NCI-H128 (cell line): ENCODE measurements at regions not wholly inside any gene's neighbourhood (a gene's known extent, or its start where the extent isn't known, plus 50 kb on each side); places are given as distances from the start of the nearest gene placed in this dataset.

Experiments used
- DNase-seq: peaks from one replicate; lab custom pipeline; 2025; ENCODE audit not compliant: unreplicated experiment; lab: John Stamatoyannopoulos, UW

GRCh38 chr20:7240490-7240889 lies 473.0 kb downstream of the BMP2 start:
- no peak for DNase-seq

GRCh38 chr20:7248281-7249201 lies 481.1 kb downstream of the BMP2 start:
- DNase-seq, result no peak

GRCh38 chr20:7250337-7250736 lies 482.9 kb downstream of the BMP2 start:
- no peak for DNase-seq

GRCh38 chr20:7257099-7257498 lies 489.6 kb downstream of the BMP2 start:
- no peak for DNase-seq

- DNase-seq, result no peak
Measured at GRCh38 chr20:7257692-7258466, 490.4 kb downstream of the BMP2 start.

- DNase-seq, result no peak
Measured at GRCh38 chr20:7262803-7263202, 495.3 kb downstream of the BMP2 start.

- no peak for DNase-seq
Measured at GRCh38 chr20:7264137-7264536, 496.7 kb downstream of the BMP2 start.

- DNase-seq, result no peak
Measured at GRCh38 chr20:7269452-7269851, 502.0 kb downstream of the BMP2 start.

- no peak for DNase-seq
Measured at GRCh38 chr20:7272512-7272911, 505.0 kb downstream of the BMP2 start.

- no peak for DNase-seq
Measured at GRCh38 chr20:7274870-7275269, 507.4 kb downstream of the BMP2 start.

GRCh38 chr20:7275645-7276237 lies 508.3 kb downstream of the BMP2 start:
- no peak for DNase-seq

- peak; percentile 57 for DNase-seq
Measured at GRCh38 chr20:7285918-7286556, 518.6 kb downstream of the BMP2 start.

GRCh38 chr20:7291323-7291943 lies 523.9 kb downstream of the BMP2 start:
- no peak for DNase-seq

GRCh38 chr20:7291946-7292345 lies 524.5 kb downstream of the BMP2 start:
- DNase-seq, result no peak

- no peak for DNase-seq
Measured at GRCh38 chr20:7294816-7295360, 527.4 kb downstream of the BMP2 start.

- no peak for DNase-seq
Measured at GRCh38 chr20:7301807-7302206, 534.3 kb downstream of the BMP2 start.

- DNase-seq, result no peak
Measured at GRCh38 chr20:7302250-7302649, 534.8 kb downstream of the BMP2 start.

- no peak for DNase-seq
Measured at GRCh38 chr20:7305976-7306375, 538.5 kb downstream of the BMP2 start.

GRCh38 chr20:7308163-7308562 lies 540.7 kb downstream of the BMP2 start:
- DNase-seq, result no peak

GRCh38 chr20:7313047-7313446 lies 545.6 kb downstream of the BMP2 start:
- DNase-seq, result no peak

GRCh38 chr20:7323957-7324356 lies 556.5 kb downstream of the BMP2 start:
- DNase-seq, result no peak
